CD4-positive, CD25-positive, alpha-beta regulatory T cell (primary cell): ENCODE measurements at regions not wholly inside any gene's neighbourhood (a gene's known extent, or its start where the extent isn't known, plus 50 kb on each side); places are given as distances from the start of the nearest gene placed in this dataset.

Source experiments
- ATAC-seq, 2 donors: fragments of 150-1000 bp; cut with Tn5 transposase; one replicate each; pipeline ENCODE4 v1.10.0; 2021; ENCODE audit warnings: low read depth in 2 of 2, moderate number of reproducible peaks in 2 of 2, moderate library complexity in 1 of 2
- DNase-seq, 3 donors: peaks; one replicate each; pipeline versions ENCODE4 v3.0.0 to v3.0.0-alpha.2; 2012 to 2022; ENCODE audit warnings: mixed read lengths in 1 of 3
- H3K27ac ChIP-seq: one replicate; pipeline ENCODE4 v1.7.0; 2013; ENCODE audit warnings: mild to moderate bottlenecking, low read length; ENCODE audit not compliant: insufficient read depth, poor library complexity, severe bottlenecking
- H3K27me3 ChIP-seq: one replicate; pipeline ENCODE4 v1.7.0; 2013; ENCODE audit warnings: low read length; ENCODE audit not compliant: control insufficient read depth, insufficient read depth
- H3K36me3 ChIP-seq: one replicate; pipeline ENCODE4 v1.7.0; 2013; ENCODE audit warnings: mild to moderate bottlenecking, low read length, moderate library complexity; ENCODE audit not compliant: control insufficient read depth, insufficient read depth
- H3K4me1 ChIP-seq: 2 replicates; pipeline ENCODE4 v1.7.0; 2013; ENCODE audit warnings: mild to moderate bottlenecking, low read length; ENCODE audit not compliant: insufficient read depth, control insufficient read depth, poor library complexity, severe bottlenecking
- H3K4me3 ChIP-seq: one replicate; pipeline ENCODE4 v1.7.0; 2013; ENCODE audit warnings: low read depth, mild to moderate bottlenecking, low read length, moderate library complexity
- H3K9me3 ChIP-seq, 2 experiments: 1 replicate in 1 of 2; 2 replicates in 1 of 2; pipeline ENCODE4 v1.7.0; 2013; ENCODE audit warnings: low read length in 2 of 2, mild to moderate bottlenecking in 1 of 2, moderate library complexity in 1 of 2; ENCODE audit not compliant: control insufficient read depth in 2 of 2
- H3K27ac Mint-ChIP-seq, 3 donors: one replicate each; pipeline ENCODE4 v1.8.0; 2020 to 2022; ENCODE audit warnings: mild to moderate bottlenecking in 3 of 3, mixed read lengths in 3 of 3, moderate library complexity in 2 of 3
- H3K27me3 Mint-ChIP-seq: one replicate; pipeline ENCODE4 v1.8.0; 2022; ENCODE audit warnings: mild to moderate bottlenecking, mixed read lengths
- H3K36me3 Mint-ChIP-seq: one replicate; pipeline ENCODE4 v1.8.0; 2020; ENCODE audit warnings: mixed read lengths
- H3K4me1 Mint-ChIP-seq, 4 donors: one replicate each; pipeline ENCODE4 v1.8.0; 2020 to 2022; ENCODE audit warnings: mixed read lengths in 4 of 4, mild to moderate bottlenecking in 1 of 4
- H3K4me3 Mint-ChIP-seq, 4 donors: one replicate each; pipeline ENCODE4 v1.8.0; 2020 to 2022; ENCODE audit warnings: mild to moderate bottlenecking in 4 of 4, mixed read lengths in 4 of 4, moderate library complexity in 3 of 4
- H3K9me3 Mint-ChIP-seq, 7 donors: one replicate each; pipeline ENCODE4 v1.8.0; 2020 to 2022; ENCODE audit warnings: mixed read lengths in 7 of 7, mild to moderate bottlenecking in 3 of 7, moderate library complexity in 2 of 7

- Mint-ChIP-seq H3K4me1 (no peaks in the 10 kb centered on the region), H3K27ac (no peak overlapping the region), H3K36me3 (no peaks in the 10 kb centered on the region), H3K9me3 (peaks cover 0 to 16% (median 8%) of the 10 kb centered on the region in 7 donors), H3K27me3 (no peaks in the 10 kb centered on the region), H3K4me3 (no peak overlapping the region)
- Histone ChIP-seq H3K27ac (no peak overlapping the region), H3K36me3 (no peaks in the 10 kb centered on the region), H3K27me3 (no peaks in the 10 kb centered on the region), H3K4me1 (no peaks in the 10 kb centered on the region), H3K4me3 (no peak overlapping the region), H3K9me3 (peaks cover 0 to 7% of the 10 kb centered on the region in 2 experiments)
- DNase-seq (no peak), ATAC-seq (no peak)
Measured at GRCh38 chr2:76415821-76416220, 705.1 kb upstream of the GCFC2 start.

- peaks cover 0 to 10% of the 10 kb centered on the region in 2 experiments for H3K9me3 ChIP-seq
- H3K4me1 ChIP-seq: no peaks in the 10 kb centered on the region
- H3K27ac ChIP-seq: no peak overlapping the region
- Mint-ChIP-seq H3K9me3 (peaks cover 0 to 14% (median 8%) of the 10 kb centered on the region in 7 donors), H3K27me3 (no peaks in the 10 kb centered on the region), H3K4me1 (no peaks in the 10 kb centered on the region), H3K27ac (no peak overlapping the region), H3K4me3 (no peak overlapping the region), H3K36me3 (no peaks in the 10 kb centered on the region)
- H3K27me3 ChIP-seq: no peaks in the 10 kb centered on the region
- H3K36me3 ChIP-seq: no peaks in the 10 kb centered on the region
- no peak overlapping the region for H3K4me3 ChIP-seq
- ATAC-seq: no peak
- no peak for DNase-seq
Measured at GRCh38 chr2:76413436-76413835, 702.7 kb upstream of the GCFC2 start.

- H3K27ac ChIP-seq: no peak overlapping the region
- ATAC-seq (no peak), DNase-seq (no peak)
- Mint-ChIP-seq H3K4me3 (no peak overlapping the region), H3K36me3 (no peaks in the 10 kb centered on the region), H3K4me1 (no peaks in the 10 kb centered on the region), H3K27me3 (no peaks in the 10 kb centered on the region), H3K27ac (no peak overlapping the region), H3K9me3 (peaks cover 0 to 8% (median 2%) of the 10 kb centered on the region in 7 donors)
- no peaks in the 10 kb centered on the region for H3K27me3 ChIP-seq
- no peak overlapping the region for H3K4me3 ChIP-seq
- no peaks in the 10 kb centered on the region for H3K36me3 ChIP-seq
- no peaks in the 10 kb centered on the region for H3K4me1 ChIP-seq
- H3K9me3 ChIP-seq: peaks cover 0 to 3% of the 10 kb centered on the region in 2 experiments
Measured at GRCh38 chr2:76406134-76406855, 695.6 kb upstream of the GCFC2 start.

GRCh38 chr2:76393356-76393755 is 682.6 kb upstream of the GCFC2 start:
- H3K27me3 ChIP-seq: no peaks in the 10 kb centered on the region
- H3K9me3 Mint-ChIP-seq: peaks cover under 1 to 23% (median 6%) of the 10 kb centered on the region in 7 donors
- no peak overlapping the region for H3K4me3 ChIP-seq
- H3K36me3 ChIP-seq: no peaks in the 10 kb centered on the region
- H3K36me3 Mint-ChIP-seq: no peaks in the 10 kb centered on the region
- ATAC-seq (no peak), DNase-seq (no peak)
- H3K27me3 Mint-ChIP-seq: no peaks in the 10 kb centered on the region
- no peak overlapping the region for H3K27ac ChIP-seq
- H3K4me1 ChIP-seq: no peaks in the 10 kb centered on the region
- H3K4me3 Mint-ChIP-seq: no peak overlapping the region
- no peaks in the 10 kb centered on the region for H3K4me1 Mint-ChIP-seq
- H3K27ac Mint-ChIP-seq: no peak overlapping the region
- peaks cover 0 to 4% of the 10 kb centered on the region in 2 experiments for H3K9me3 ChIP-seq

GRCh38 chr2:76391678-76392077 is 681.0 kb upstream of the GCFC2 start:
- DNase-seq: no peak
- Mint-ChIP-seq H3K4me3 (no peak overlapping the region), H3K27ac (no peak overlapping the region), H3K9me3 (peaks cover 3 to 17% (median 5%) of the 10 kb centered on the region in 7 donors), H3K36me3 (no peaks in the 10 kb centered on the region), H3K4me1 (no peaks in the 10 kb centered on the region), H3K27me3 (no peaks in the 10 kb centered on the region)
- no peak overlapping the region for H3K4me3 ChIP-seq
- no peaks in the 10 kb centered on the region for H3K9me3 ChIP-seq
- H3K36me3 ChIP-seq: no peaks in the 10 kb centered on the region
- ATAC-seq: no peak
- no peaks in the 10 kb centered on the region for H3K27me3 ChIP-seq
- H3K27ac ChIP-seq: no peak overlapping the region
- no peaks in the 10 kb centered on the region for H3K4me1 ChIP-seq

- no peak overlapping the region for H3K4me3 Mint-ChIP-seq
- Histone ChIP-seq H3K9me3 (no peaks in the 10 kb centered on the region), H3K4me1 (no peaks in the 10 kb centered on the region), H3K4me3 (no peak overlapping the region), H3K36me3 (no peaks in the 10 kb centered on the region), H3K27me3 (no peaks in the 10 kb centered on the region), H3K27ac (no peak overlapping the region)
- no peak for ATAC-seq
- DNase-seq: no peak
- H3K9me3 Mint-ChIP-seq: peaks cover 0 to 18% (median 5%) of the 10 kb centered on the region in 7 donors
- no peaks in the 10 kb centered on the region for H3K27me3 Mint-ChIP-seq
- no peak overlapping the region for H3K27ac Mint-ChIP-seq
- no peaks in the 10 kb centered on the region for H3K4me1 Mint-ChIP-seq
- H3K36me3 Mint-ChIP-seq: no peaks in the 10 kb centered on the region
Measured at GRCh38 chr2:76387294-76387693, 676.6 kb upstream of the GCFC2 start.

- H3K27me3 ChIP-seq: no peaks in the 10 kb centered on the region
- no peak for ATAC-seq
- no peak overlapping the region for H3K27ac ChIP-seq
- no peak overlapping the region for H3K4me3 ChIP-seq
- H3K9me3 ChIP-seq: no peaks in the 10 kb centered on the region
- Mint-ChIP-seq H3K27ac (no peak overlapping the region), H3K27me3 (no peaks in the 10 kb centered on the region), H3K9me3 (peaks cover 0 to 18% (median 4%) of the 10 kb centered on the region in 7 donors), H3K36me3 (no peaks in the 10 kb centered on the region), H3K4me3 (peak overlapping the region in 1 of 4 donors; percentile 32), H3K4me1 (no peaks in the 10 kb centered on the region)
- DNase-seq: no peak
- no peaks in the 10 kb centered on the region for H3K36me3 ChIP-seq
- no peaks in the 10 kb centered on the region for H3K4me1 ChIP-seq
Measured at GRCh38 chr2:76385943-76386342, 675.2 kb upstream of the GCFC2 start.

- H3K9me3 ChIP-seq: no peaks in the 10 kb centered on the region
- DNase-seq: no peak
- H3K36me3 Mint-ChIP-seq: no peaks in the 10 kb centered on the region
- no peaks in the 10 kb centered on the region for H3K27me3 Mint-ChIP-seq
- H3K4me1 ChIP-seq: no peaks in the 10 kb centered on the region
- no peaks in the 10 kb centered on the region for H3K36me3 ChIP-seq
- H3K4me1 Mint-ChIP-seq: no peaks in the 10 kb centered on the region
- no peak overlapping the region for H3K27ac ChIP-seq
- H3K9me3 Mint-ChIP-seq: peaks cover 0 to 17% (median 5%) of the 10 kb centered on the region in 7 donors
- H3K4me3 Mint-ChIP-seq: no peak overlapping the region
- no peak overlapping the region for H3K27ac Mint-ChIP-seq
- ATAC-seq: no peak
- no peak overlapping the region for H3K4me3 ChIP-seq
- H3K27me3 ChIP-seq: no peaks in the 10 kb centered on the region
Measured at GRCh38 chr2:76381624-76382023, 670.9 kb upstream of the GCFC2 start.
